Psoas muscle (tissue), 7 donors: ENCODE measurements at regions not wholly inside any gene's neighbourhood (a gene's known extent, or its start where the extent isn't known, plus 50 kb on each side); places are given as distances from the start of the nearest gene placed in this dataset.

Experiments
- ATAC-seq, 4 donors: fragments of 200-7000 bp; cut with Tn5 transposase; one replicate each; pipeline ENCODE4 v1.9.1; 2020; ENCODE audit warnings: moderate library complexity in 3 of 4, mild to moderate bottlenecking in 2 of 4
- DNase-seq, 2 donors: peaks; one replicate each; pipeline ENCODE4 v3.0.0-alpha.2; 2020
- H3K27ac ChIP-seq: fragments of 200-600 bp; one replicate; pipeline ENCODE4 v1.8.0; 2022
- H3K27me3 ChIP-seq, 3 donors: fragments of 200-600 bp in 1 of 3; one replicate each; pipeline versions ENCODE4 v1.6.1 to v1.8.0; 2013 to 2022; ENCODE audit warnings: low read length in 2 of 3, mild to moderate bottlenecking in 2 of 3, moderate library complexity in 1 of 3; ENCODE audit not compliant: insufficient read depth in 3 of 3
- H3K36me3 ChIP-seq, 2 donors: fragments of 200-600 bp in 1 of 2; one replicate each; pipeline versions ENCODE4 v1.6.1 to v1.8.0; 2013 to 2022; ENCODE audit warnings: low read depth in 1 of 2, mild to moderate bottlenecking in 1 of 2, moderate library complexity in 1 of 2; ENCODE audit not compliant: insufficient read depth in 1 of 2
- H3K4me1 ChIP-seq: fragments of 200-600 bp; one replicate; pipeline ENCODE4 v1.8.0; 2022
- H3K4me3 ChIP-seq: fragments of 200-600 bp; one replicate; pipeline ENCODE4 v1.8.0; 2022; ENCODE audit warnings: mild to moderate bottlenecking
- H3K9me3 ChIP-seq: fragments of 200-600 bp; one replicate; pipeline ENCODE4 v1.8.0; 2022
- CTCF ChIP-seq: fragments of 200-600 bp; IDR thresholded peaks from one replicate; pipeline ENCODE4 v1.8.0; 2022; ENCODE audit warnings: antibody characterized with exemption
- WGBS, 3 donors: extraction: QIAGEN DNeasy Blood & Tissue Kit; methylation state at CpG; one replicate each; pipeline versions ENCODE4 v1.1.6 to v1.1.7; 2013; 5-methylcytosine and 5-hydroxymethylcytosine counted together
- intact Hi-C, 2 donors: fragments of 100-400 bp; cut with DNase I; formaldehyde crosslinking; loops; one replicate each; pipeline versions ENCODE4 v1.11.0 to v1.14.2; 2022
- donor health status: healthy with polysubstance abuse.
- donor health status: DM: no; HTN: no; CAD: no; lungs with moderate emphysema.
- donor health status: Bipolar disorder and iron deficiency.
- donor health status: healthy.
- donor health status: DM: yes; HTN: yes; CAD: no.
- donor health status: DM: no; HTN: no; CAD: no.
- donor health status: DM: yes; HTN: yes; CAD: no.

DNA sequence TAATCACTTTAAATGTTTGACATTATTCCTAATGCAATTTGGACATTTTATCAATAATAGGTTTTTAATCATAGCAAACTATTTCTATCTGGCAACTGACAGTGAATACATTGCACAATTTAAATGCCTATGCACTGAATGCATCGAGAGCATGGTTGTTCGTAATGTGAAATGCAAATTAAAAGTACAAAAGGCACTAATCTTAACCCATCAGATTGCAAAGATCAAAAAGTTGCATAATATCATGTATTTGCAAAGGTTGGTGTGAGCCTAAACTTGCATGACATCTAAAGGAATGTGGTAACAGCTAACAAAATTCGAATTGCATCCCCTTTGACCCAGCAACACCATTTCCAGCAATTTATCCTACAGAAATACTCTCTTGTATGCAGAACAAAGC is 469.9 kb upstream of the IRAK1BP1 start:
- WGBS, 3 donors = 13 to 20% (median 15%) methylated on average over 3 of the region's 3 CpGs
- H3K27me3 ChIP-seq = no peaks in the 10 kb centered on the region
- intact Hi-C loops = no loop called here
- no peaks in the 10 kb centered on the region for H3K9me3 ChIP-seq
- no peak for DNase-seq
- TF ChIP-seq CTCF = no peak
- no peaks in the 10 kb centered on the region for H3K36me3 ChIP-seq
- ATAC-seq = no peak
- H3K4me3 ChIP-seq = no peak overlapping the region
- H3K4me1 ChIP-seq = no peaks in the 10 kb centered on the region
- no peak overlapping the region for H3K27ac ChIP-seq

DNA sequence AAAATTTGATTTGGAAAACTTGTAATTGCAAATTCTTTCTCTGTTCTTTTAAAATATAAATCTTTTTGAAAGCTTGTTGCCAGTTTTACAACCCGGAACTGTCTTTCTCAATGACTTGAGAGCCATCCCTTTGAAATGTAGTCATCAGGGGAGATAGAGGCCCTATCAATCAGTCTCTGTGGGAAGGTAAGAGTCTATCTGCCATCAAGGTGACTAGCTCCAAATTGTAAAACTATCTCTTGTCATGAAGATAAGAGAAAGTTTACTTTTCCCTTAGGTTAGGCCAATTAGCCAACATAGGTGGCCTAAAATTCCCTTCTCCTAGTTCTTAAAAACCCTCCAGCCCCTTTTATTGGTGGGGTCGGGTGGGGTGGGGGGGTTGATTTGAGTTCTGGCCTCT is 469.1 kb upstream of the IRAK1BP1 start:
- WGBS, 3 donors = 25 to 33% (median 26%) methylated on average over 2 of the region's 2 CpGs
- no peak for ATAC-seq

DNA sequence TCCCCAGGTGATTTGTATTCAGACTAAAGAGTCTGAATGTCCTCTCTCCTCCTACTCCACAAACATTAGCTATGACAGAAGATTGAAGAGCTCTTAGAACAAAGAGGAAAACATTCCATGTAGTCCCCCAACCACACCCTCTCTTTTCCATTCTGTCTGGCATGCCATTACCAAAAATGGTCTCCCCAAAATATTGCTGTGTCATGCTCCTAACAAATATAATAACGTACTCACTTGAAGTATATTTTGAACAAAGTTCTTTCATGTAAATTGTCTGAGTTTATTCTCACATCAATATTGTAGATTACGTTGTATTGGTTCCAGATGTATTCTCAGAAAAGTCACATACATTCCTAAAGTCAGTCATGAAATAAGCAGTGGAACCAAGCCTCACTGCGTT is 467.3 kb upstream of the IRAK1BP1 start:
- no peak for TF ChIP-seq CTCF
- H3K9me3 ChIP-seq = no peaks in the 10 kb centered on the region
- no peaks in the 10 kb centered on the region for H3K4me1 ChIP-seq
- no peak overlapping the region for H3K27ac ChIP-seq
- no peak overlapping the region for H3K4me3 ChIP-seq
- no peaks in the 10 kb centered on the region for H3K27me3 ChIP-seq
- DNase-seq (no peak), ATAC-seq (no peak)
- H3K36me3 ChIP-seq = no peaks in the 10 kb centered on the region
- intact Hi-C loops = no loop called here
- 78 to 83% (median 79%) methylated on average over 3 of the region's 3 CpGs for WGBS, 3 donors

More for the DNA sequence above, 469.1 kb upstream of the IRAK1BP1 start:
- no peaks in the 10 kb centered on the region for H3K9me3 ChIP-seq
- no peak overlapping the region for H3K27ac ChIP-seq
- H3K36me3 ChIP-seq = no peaks in the 10 kb centered on the region
- no peaks in the 10 kb centered on the region for H3K27me3 ChIP-seq
- DNase-seq = no peak
- H3K4me1 ChIP-seq = no peaks in the 10 kb centered on the region
- intact Hi-C loops = no loop called here
- H3K4me3 ChIP-seq = no peak overlapping the region
- TF ChIP-seq CTCF = no peak

- ATAC-seq (no peak), DNase-seq (no peak)
- no peaks in the 10 kb centered on the region for H3K27me3 ChIP-seq
- H3K4me3 ChIP-seq = no peak overlapping the region
- no peaks in the 10 kb centered on the region for H3K4me1 ChIP-seq
- no peak overlapping the region for H3K27ac ChIP-seq
- H3K36me3 ChIP-seq = no peaks in the 10 kb centered on the region
- H3K9me3 ChIP-seq = no peaks in the 10 kb centered on the region
- TF ChIP-seq CTCF = no peak
- intact Hi-C loops = no loop called here
- 72 to 89% (median 80%) methylated on average over 1 of the region's 1 CpG for WGBS, 3 donors
These were observed 440.0 kb upstream of the IRAK1BP1 start for GRCh38 chr6:78427386-78427785.

DNA sequence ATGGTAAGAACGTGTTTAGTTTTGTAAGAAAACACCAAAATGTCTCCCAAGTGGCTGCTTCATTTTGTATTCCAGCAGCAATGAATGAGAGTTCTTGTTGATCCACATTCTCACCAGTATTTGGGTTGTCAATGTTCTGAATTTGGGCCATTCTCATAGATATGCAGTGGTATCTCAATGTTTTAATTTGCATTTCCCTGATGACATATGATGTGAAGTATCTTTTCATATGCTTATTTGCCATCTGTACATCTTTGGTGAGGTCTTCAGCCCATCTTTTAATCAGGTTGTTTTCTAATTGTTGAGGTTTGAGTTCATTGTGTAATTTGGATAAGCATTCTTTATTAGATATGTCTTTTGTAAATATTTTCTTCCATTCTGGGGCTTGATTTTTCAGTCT is 436.8 kb upstream of the IRAK1BP1 start:
- no peaks in the 10 kb centered on the region for H3K4me1 ChIP-seq
- intact Hi-C loops = no loop called here
- no peak overlapping the region for H3K4me3 ChIP-seq
- no peak overlapping the region for H3K27ac ChIP-seq
- H3K27me3 ChIP-seq = no peaks in the 10 kb centered on the region
- H3K9me3 ChIP-seq = no peaks in the 10 kb centered on the region
- WGBS, 3 donors = 7 to 24% (median 13%) methylated on average over 1 of the region's 1 CpG
- H3K36me3 ChIP-seq = no peaks in the 10 kb centered on the region
- DNase-seq (no peak), ATAC-seq (no peak)
- TF ChIP-seq CTCF = no peak
